H1 (cell line): ENCODE measurements at regions not wholly inside any gene's neighbourhood (a gene's known extent, or its start where the extent isn't known, plus 50 kb on each side); places are given as distances from the start of the nearest gene placed in this dataset.

Experiments
- CTCF ChIA-PET: fragments of 300-600 bp; sonication (Branson Sonifier 250); formaldehyde crosslinking; loops from one replicate; lab custom pipeline; 2021; ENCODE audit not compliant: partially characterized antibody; lab: Charles Lee
- POLR2A ChIA-PET: fragments of 300-600 bp; sonication (Branson Sonifier 250); formaldehyde crosslinking; loops from one replicate; lab custom pipeline; 2021; ENCODE audit warnings: inconsistent platforms; ENCODE audit not compliant: partially characterized antibody; lab: Charles Lee
- DNase-seq, 2 experiments: peaks; one replicate each; pipeline versions ENCODE4 v3.0.0 to v3.0.0-alpha.2; 2010 to 2022; ENCODE audit warnings: low spot score in 2 of 2, low read depth in 1 of 2, mixed read lengths in 1 of 2
- FAIRE-seq: peaks from 2 replicates; lab custom pipeline; 2011; peaks lifted over from hg19 to GRCh38; lab: Jason Lieb, UNC
- H2AFZ ChIP-seq: 2 replicates; pipeline ENCODE4 v1.8.1; 2012; ENCODE audit warnings: low read length, inconsistent platforms
- H2AK5ac ChIP-seq: 2 replicates; pipeline ENCODE4 v1.6.1; 2013; ENCODE audit warnings: low read depth, low read length
- H2BK120ac ChIP-seq: replicated peaks from 2 replicates; pipeline ENCODE3; 2013; ENCODE audit warnings: low read depth, low read length, inconsistent platforms
- H2BK12ac ChIP-seq: 2 replicates; pipeline ENCODE4 v1.6.1; 2013; ENCODE audit warnings: low read depth, low read length
- H2BK15ac ChIP-seq: 2 replicates; pipeline ENCODE4 v1.6.1; 2013; ENCODE audit warnings: low read length
- H2BK20ac ChIP-seq: 2 replicates; pipeline ENCODE4 v1.6.1; 2013; ENCODE audit warnings: low read length
- H2BK5ac ChIP-seq: 2 replicates; pipeline ENCODE4 v1.6.1; 2013; ENCODE audit warnings: low read depth, low read length
- H3K14ac ChIP-seq: 2 replicates; pipeline ENCODE4 v1.6.1; 2013; ENCODE audit warnings: inconsistent platforms; ENCODE audit not compliant: insufficient read length
- H3K18ac ChIP-seq: 2 replicates; pipeline ENCODE4 v1.6.1; 2013; ENCODE audit warnings: low read length; ENCODE audit errors: extremely low read depth
- H3K23ac ChIP-seq: 2 replicates; pipeline ENCODE4 v1.6.1; 2013; ENCODE audit warnings: inconsistent platforms; ENCODE audit not compliant: insufficient read length
- H3K23me2 ChIP-seq: 2 replicates; pipeline ENCODE4 v1.6.1; 2013; ENCODE audit warnings: low read depth, low read length
- H3K27ac ChIP-seq: 2 replicates; pipeline ENCODE4 v1.6.1; 2011; ENCODE audit warnings: low read depth, low read length, inconsistent platforms
- H3K27me3 ChIP-seq, 4 experiments: replicated peaks in 1 of 4; 1 replicate in 1 of 4; 2 replicates in 3 of 4; pipeline versions ENCODE4 v1.6.1 to v1.8.1; 2011 to 2013; ENCODE audit warnings: low read length in 3 of 4, mild to moderate bottlenecking in 3 of 4, inconsistent platforms in 2 of 4, mixed read lengths in 2 of 4, moderate library complexity in 1 of 4; ENCODE audit not compliant: control insufficient read depth in 3 of 4, insufficient read depth in 3 of 4; ENCODE audit errors: extremely low read depth in 1 of 4
- H3K36me3 ChIP-seq, 4 experiments: 2 replicates each; pipeline versions ENCODE4 v1.6.1 to v1.8.1; 2011 to 2013; ENCODE audit warnings: mild to moderate bottlenecking in 4 of 4, low read length in 3 of 4, moderate library complexity in 2 of 4, control low read depth in 1 of 4, inconsistent platforms in 1 of 4; ENCODE audit not compliant: insufficient read depth in 4 of 4, control insufficient read depth in 2 of 4
- H3K4ac ChIP-seq: replicated peaks from 2 replicates; pipeline ENCODE3; 2013; ENCODE audit warnings: low read length, low read depth, mixed read lengths, inconsistent platforms; ENCODE audit not compliant: insufficient read length
- H3K4me1 ChIP-seq, 4 experiments: replicated peaks in 1 of 4; 1 replicate in 1 of 4; 2 replicates in 3 of 4; pipeline versions ENCODE4 v1.6.1 to v1.8.1; 2011 to 2013; ENCODE audit warnings: low read length in 3 of 4, inconsistent platforms in 2 of 4, mixed read lengths in 1 of 4; ENCODE audit not compliant: insufficient read depth in 4 of 4, control insufficient read depth in 3 of 4
- H3K4me2 ChIP-seq, 2 experiments: 2 replicates each; pipeline versions ENCODE4 v1.6.1 to v1.8.1; 2011 to 2013; ENCODE audit warnings: low read depth in 2 of 2, low read length in 2 of 2, control low read depth in 1 of 2, inconsistent platforms in 1 of 2, mild to moderate bottlenecking in 1 of 2; ENCODE audit not compliant: insufficient read depth in 1 of 2
- H3K4me3 ChIP-seq, 4 experiments: fragments of 200-600, 300-600 bp in 1 of 4; sonication (generic), shearing (Covaris generic), sonication (Bioruptor Twin) in 1 of 4; 2 replicates each; pipeline versions ENCODE4 v1.5.1 to v1.8.1; 2011 to 2016; ENCODE audit warnings: low read length in 4 of 4, low read depth in 3 of 4, control low read depth in 2 of 4, inconsistent platforms in 2 of 4, mild to moderate bottlenecking in 2 of 4, mixed read lengths in 1 of 4, moderate library complexity in 1 of 4; ENCODE audit not compliant: insufficient read depth in 2 of 4; ENCODE audit errors: extremely low read depth in 1 of 4
- H3K56ac ChIP-seq: replicated peaks from 2 replicates; pipeline ENCODE3; 2013; ENCODE audit warnings: low read depth, mild to moderate bottlenecking, mixed read lengths, low read length, inconsistent platforms; ENCODE audit not compliant: insufficient read length
- H3K79me1 ChIP-seq: 2 replicates; pipeline ENCODE4 v1.6.1; 2013; ENCODE audit warnings: low read depth, low read length, control low read depth
- H3K79me2 ChIP-seq, 2 experiments: 2 replicates each; pipeline versions ENCODE4 v1.6.1 to v1.8.1; 2012 to 2013; ENCODE audit warnings: low read length in 2 of 2, mild to moderate bottlenecking in 2 of 2, inconsistent platforms in 1 of 2; ENCODE audit not compliant: insufficient read depth in 2 of 2, control insufficient read depth in 1 of 2
- H3K9ac ChIP-seq, 4 experiments: replicated peaks in 1 of 4; 1 replicate in 1 of 4; 2 replicates in 3 of 4; pipeline versions ENCODE4 v1.6.1 to v1.8.1; 2011 to 2013; ENCODE audit warnings: low read depth in 3 of 4, low read length in 3 of 4, control low read depth in 2 of 4, mild to moderate bottlenecking in 2 of 4, moderate library complexity in 2 of 4, inconsistent platforms in 1 of 4; ENCODE audit errors: extremely low read depth in 1 of 4
- H3K9me3 ChIP-seq, 2 experiments: 2 replicates each; pipeline versions ENCODE4 v1.6.1 to v1.8.1; 2012 to 2013; ENCODE audit warnings: mild to moderate bottlenecking in 2 of 2, moderate library complexity in 2 of 2, control low read depth in 1 of 2, inconsistent platforms in 1 of 2, low read depth in 1 of 2, low read length in 1 of 2, mixed read lengths in 1 of 2; ENCODE audit not compliant: insufficient read depth in 2 of 2
- H4K20me1 ChIP-seq, 2 experiments: replicated peaks in 1 of 2; 2 replicates each; pipeline versions ENCODE3 to v1.8.1; 2011 to 2013; ENCODE audit warnings: inconsistent platforms in 2 of 2, low read length in 2 of 2, mild to moderate bottlenecking in 1 of 2; ENCODE audit not compliant: insufficient read depth in 2 of 2, control insufficient read depth in 1 of 2
- H4K5ac ChIP-seq: 2 replicates; pipeline ENCODE4 v1.6.1; 2013; ENCODE audit warnings: low read length, low read depth, mixed read lengths, inconsistent platforms; ENCODE audit not compliant: insufficient read length
- H4K8ac ChIP-seq: 2 replicates; pipeline ENCODE4 v1.8.0; 2013; ENCODE audit warnings: mild to moderate bottlenecking, moderate library complexity, low read length, inconsistent platforms; ENCODE audit not compliant: insufficient read depth; ENCODE audit errors: extremely low read depth
- H4K91ac ChIP-seq: replicated peaks from 2 replicates; pipeline ENCODE3; 2013; ENCODE audit warnings: low read length, mixed read lengths, inconsistent platforms; ENCODE audit not compliant: insufficient read length
- CBX8 ChIP-seq: fragments of 300-800, 300-1000 bp; sonication (generic); IDR thresholded peaks from 2 replicates; pipeline ENCODE4 v1.7.1; 2016; ENCODE audit warnings: low read depth, low read length, borderline replicate concordance
- CEBPB ChIP-seq: IDR thresholded peaks from 2 replicates; pipeline ENCODE4 v1.6.1; 2012; ENCODE audit warnings: low read depth, low read length
- ZNF274 ChIP-seq: IDR thresholded peaks from 2 replicates; pipeline ENCODE4 v1.7.0; 2012; ENCODE audit warnings: low read length, borderline replicate concordance; ENCODE audit errors: extremely low read depth
- WGBS, 2 experiments: shearing (Covaris generic) in 1 of 2; methylation state at CpG; one replicate each; pipeline versions ENCODE4 v1.1.6 to v1.1.7; 2013 to 2015; ENCODE audit warnings: low lambda C conversion rate in 2 of 2, mixed read lengths in 2 of 2, inconsistent platforms in 1 of 2, low coverage in 1 of 2, missing lambda C conversion rate in 1 of 2; ENCODE audit not compliant: insufficient replicate concordance in 2 of 2, insufficient coverage in 1 of 2, insufficient read length in 1 of 2; ENCODE audit errors: extremely low coverage in 1 of 2, missing lambda C conversion rate in 1 of 2; 5-methylcytosine and 5-hydroxymethylcytosine counted together

GRCh38 chr4:112939901-112940300 lies 109.6 kb upstream of the ANK2 start:
- no peaks in the 10 kb centered on the region for H3K9me3 ChIP-seq
- no peaks in the 10 kb centered on the region for H3K79me1 ChIP-seq
- no peak overlapping the region for H2BK5ac ChIP-seq
- no peak overlapping the region for H4K8ac ChIP-seq
- WGBS, 2 experiments: 91% methylated on average over 4 of the region's 4 CpGs; no CpG with 5 or more reads in 1 of the 2 experiments
- H4K91ac ChIP-seq: no peak overlapping the region
- no peak overlapping the region for H3K27ac ChIP-seq
- no peak overlapping the region for H3K4me3 ChIP-seq
- DNase-seq: no peak
- no peak for FAIRE-seq
- H3K18ac ChIP-seq: no peak overlapping the region
- no peaks in the 10 kb centered on the region for H3K79me2 ChIP-seq
- CTCF ChIA-PET: interaction anchor here (0.7 to 6.2 kb wide), 22 partner anchors 8 to 349 kb away, joined by 3 to 93 read pairs (median 8); partner anchors contain the start of genes LARP7 and ZGRF1
- H3K4ac ChIP-seq: no peak overlapping the region
- H3K14ac ChIP-seq: no peak overlapping the region
- no peak overlapping the region for H3K4me2 ChIP-seq
- H4K5ac ChIP-seq: no peak overlapping the region
- no peaks in the 10 kb centered on the region for H4K20me1 ChIP-seq
- no peak overlapping the region for H2BK15ac ChIP-seq
- no peak overlapping the region for H2AFZ ChIP-seq
- no peak overlapping the region for H2BK20ac ChIP-seq
- no peak overlapping the region for H3K9ac ChIP-seq
- no peaks in the 10 kb centered on the region for H3K36me3 ChIP-seq
- no peaks in the 10 kb centered on the region for H3K23me2 ChIP-seq
- POLR2A ChIA-PET: interaction anchor here (0.6 kb wide), 1 partner anchor 340 kb away, joined by 3 read pairs; no protein-coding TSS in a partner anchor
- H3K56ac ChIP-seq: no peak overlapping the region
- no peak overlapping the region for H2AK5ac ChIP-seq
- no peak overlapping the region for H2BK12ac ChIP-seq
- H2BK120ac ChIP-seq: no peak overlapping the region
- TF ChIP-seq CBX8 (no peak), CEBPB (no peak), ZNF274 (no peak)
- H3K23ac ChIP-seq: no peak overlapping the region
- H3K27me3 ChIP-seq: no peaks in the 10 kb centered on the region
- H3K4me1 ChIP-seq: no peaks in the 10 kb centered on the region
